Esophagus (tissue), 2 donors: ENCODE measurements at regions not wholly inside any gene's neighbourhood (a gene's known extent, or its start where the extent isn't known, plus 50 kb on each side); places are given as distances from the start of the nearest gene placed in this dataset.
A peak's percentile ranks its signal among the peaks of the same experiment; 100 is the strongest.

ENCODE experiments used
- H3K27ac ChIP-seq, 2 donors: one replicate each; pipeline ENCODE4 v1.5.1; 2013; ENCODE audit warnings: low read depth in 2 of 2, mild to moderate bottlenecking in 2 of 2, inconsistent platforms in 1 of 2, low read length in 1 of 2, moderate library complexity in 1 of 2
- H3K27me3 ChIP-seq, 2 donors: one replicate each; pipeline ENCODE4 v1.6.1; 2013; ENCODE audit warnings: low read length in 2 of 2, control low read depth in 1 of 2, mild to moderate bottlenecking in 1 of 2; ENCODE audit not compliant: insufficient read depth in 2 of 2, control insufficient read depth in 1 of 2
- H3K36me3 ChIP-seq, 2 donors: one replicate each; pipeline ENCODE4 v1.6.1; 2013; ENCODE audit warnings: low read length in 1 of 2; ENCODE audit not compliant: control insufficient read depth in 2 of 2, insufficient read depth in 2 of 2
- H3K4me1 ChIP-seq, 2 donors: one replicate each; pipeline ENCODE4 v1.6.1; 2013; ENCODE audit warnings: low read length in 1 of 2; ENCODE audit not compliant: control insufficient read depth in 2 of 2, insufficient read depth in 2 of 2
- H3K4me3 ChIP-seq, 2 donors: one replicate each; pipeline ENCODE4 v1.5.1; 2013; ENCODE audit warnings: low read length in 2 of 2, mild to moderate bottlenecking in 2 of 2, low read depth in 1 of 2, moderate library complexity in 1 of 2
- H3K9me3 ChIP-seq, 2 donors: one replicate each; pipeline ENCODE4 v1.6.1; 2013; ENCODE audit warnings: mild to moderate bottlenecking in 2 of 2, low read depth in 1 of 2, low read length in 1 of 2, moderate library complexity in 1 of 2; ENCODE audit not compliant: control insufficient read depth in 2 of 2, insufficient read depth in 1 of 2
- WGBS, 2 donors: extraction: QIAGEN DNeasy Blood & Tissue Kit; methylation state at CpG; one replicate each; pipeline ENCODE4 v1.1.7; 2013; 5-methylcytosine and 5-hydroxymethylcytosine counted together
- donor health status: healthy with polysubstance abuse.
- donor health status: Bipolar disorder and iron deficiency.

DNA sequence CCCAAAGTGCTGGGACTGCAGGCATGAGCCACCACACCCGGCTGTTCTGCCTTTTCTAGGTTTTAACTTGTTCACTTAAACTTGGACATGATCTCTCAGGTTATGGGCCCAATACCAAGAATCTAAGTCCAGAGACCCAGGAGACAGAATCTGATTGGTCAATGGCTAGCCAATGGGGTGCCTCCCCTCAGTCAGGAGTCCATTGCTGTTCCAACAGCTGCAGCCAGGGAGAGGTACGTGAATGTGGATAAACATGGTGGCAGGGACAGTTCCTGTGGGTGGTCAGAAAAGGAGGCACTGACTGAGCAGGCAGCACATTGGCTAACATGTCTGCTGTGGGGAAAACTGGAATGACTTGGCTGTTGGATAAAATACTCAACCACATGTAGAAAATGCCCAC, 140.3 kb downstream of the RPLP1 start:
- 67 to 72% methylated on average over 2 of the region's 2 CpGs for WGBS, 2 donors
- Histone ChIP-seq H3K4me1 (peaks cover 3 to 18% of the 10 kb centered on the region in 2 donors), H3K27ac (no peak overlapping the region)

GRCh38 chr15:69593488-69593887, 140.9 kb downstream of the RPLP1 start:
- Histone ChIP-seq H3K36me3 (no peaks in the 10 kb centered on the region), H3K27ac (no peak overlapping the region), H3K4me3 (no peak overlapping the region), H3K9me3 (no peaks in the 10 kb centered on the region), H3K27me3 (no peaks in the 10 kb centered on the region), H3K4me1 (peaks cover 3 to 18% of the 10 kb centered on the region in 2 donors)
- 56 to 57% methylated on average over 7 of the region's 7 CpGs for WGBS, 2 donors

More for the DNA sequence above, 140.3 kb downstream of the RPLP1 start:
- H3K36me3 ChIP-seq = no peaks in the 10 kb centered on the region
- H3K9me3 ChIP-seq = no peaks in the 10 kb centered on the region
- H3K27me3 ChIP-seq = no peaks in the 10 kb centered on the region
- no peak overlapping the region for H3K4me3 ChIP-seq

DNA sequence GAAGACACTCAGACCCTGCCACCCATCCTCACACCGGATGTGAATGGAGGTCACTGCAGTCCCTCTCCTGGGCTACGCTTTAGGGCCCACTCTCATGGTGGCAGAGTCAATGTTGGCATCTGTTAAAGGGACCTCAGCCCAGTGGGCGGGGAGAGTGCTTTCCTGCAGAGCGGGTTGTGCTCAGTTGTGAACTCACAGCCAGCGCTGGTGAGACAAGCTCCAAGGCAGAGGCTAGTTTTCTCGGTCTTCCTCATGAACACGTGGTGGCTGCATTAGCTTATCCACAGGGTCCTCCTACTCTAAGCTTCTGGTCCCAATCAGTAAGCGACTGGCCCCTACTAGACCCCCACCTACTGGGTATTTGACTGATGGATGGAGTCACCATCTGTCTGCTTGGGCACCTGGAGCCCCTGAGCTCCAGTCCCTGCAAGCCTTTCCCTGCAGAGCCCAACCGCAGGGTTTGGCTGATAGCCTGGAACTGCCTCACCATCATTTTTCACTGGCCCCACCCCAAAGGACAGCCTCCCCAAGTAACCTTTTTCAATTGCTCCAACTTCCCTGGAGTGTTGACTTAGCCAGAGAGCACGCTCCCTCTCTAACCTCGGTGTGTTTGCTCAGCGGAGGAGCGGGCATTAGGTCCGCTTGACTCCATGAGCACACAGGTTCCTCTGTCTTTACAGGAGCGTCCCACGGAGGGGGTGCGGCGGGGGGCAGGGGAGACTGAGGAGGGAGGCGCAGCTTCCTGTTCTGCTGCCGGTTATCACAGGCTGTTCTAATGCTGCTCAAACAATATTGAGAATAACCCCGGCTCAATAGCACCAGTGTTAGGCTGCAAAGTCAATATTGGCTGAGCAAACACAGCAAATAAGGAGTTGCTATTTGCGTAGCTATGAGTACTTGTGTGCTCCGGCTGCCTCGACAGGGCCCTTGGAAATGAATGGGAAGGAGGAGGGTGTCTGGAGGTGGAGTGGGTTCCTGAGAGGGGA, 141.7 kb downstream of the RPLP1 start:
- 15 to 17% methylated on average over 24 of the region's 24 CpGs for WGBS, 2 donors
- H3K36me3 ChIP-seq = no peaks in the 10 kb centered on the region
- H3K27ac ChIP-seq = peak overlapping the region; percentile 35 to 37
- no peaks in the 10 kb centered on the region for H3K27me3 ChIP-seq
- no peak overlapping the region for H3K4me3 ChIP-seq
- no peaks in the 10 kb centered on the region for H3K9me3 ChIP-seq
- peaks cover 3 to 18% of the 10 kb centered on the region in 2 donors for H3K4me1 ChIP-seq

GRCh38 chr15:69595009-69595791, 142.6 kb downstream of the RPLP1 start:
- Histone ChIP-seq H3K27ac (peak overlapping the region in 1 of 2 donors; percentile 61), H3K9me3 (no peaks in the 10 kb centered on the region)

GRCh38 chr15:69597061-69597592, 144.5 kb downstream of the RPLP1 start:
- H3K27me3 ChIP-seq = no peaks in the 10 kb centered on the region
- no peak overlapping the region for H3K4me3 ChIP-seq
- H3K4me1 ChIP-seq = peaks cover 3 to 18% of the 10 kb centered on the region in 2 donors
- no peak overlapping the region for H3K27ac ChIP-seq
- no peaks in the 10 kb centered on the region for H3K36me3 ChIP-seq
- WGBS, 2 donors = 94 to 98% methylated on average over 4 of the region's 4 CpGs
- H3K9me3 ChIP-seq = no peaks in the 10 kb centered on the region

More at GRCh38 chr15:69595009-69595791, 142.6 kb downstream of the RPLP1 start:
- H3K4me1 ChIP-seq = peaks cover 3 to 18% of the 10 kb centered on the region in 2 donors
- no peaks in the 10 kb centered on the region for H3K27me3 ChIP-seq
- 22 to 26% methylated on average over 10 of the region's 10 CpGs for whole genome bisulfite sequencing, 2 donors
- H3K36me3 ChIP-seq = no peaks in the 10 kb centered on the region
- H3K4me3 ChIP-seq = no peak overlapping the region

- WGBS, 2 donors = 89 to 90% methylated on average over 5 of the region's 5 CpGs
- H3K4me3 ChIP-seq = no peak overlapping the region
- H3K36me3 ChIP-seq = no peaks in the 10 kb centered on the region
- H3K9me3 ChIP-seq = no peaks in the 10 kb centered on the region
- peaks cover 3 to 12% of the 10 kb centered on the region in 2 donors for H3K4me1 ChIP-seq
- no peaks in the 10 kb centered on the region for H3K27me3 ChIP-seq
- no peak overlapping the region for H3K27ac ChIP-seq
Measured at GRCh38 chr15:69599271-69599670, 146.7 kb downstream of the RPLP1 start.

DNA sequence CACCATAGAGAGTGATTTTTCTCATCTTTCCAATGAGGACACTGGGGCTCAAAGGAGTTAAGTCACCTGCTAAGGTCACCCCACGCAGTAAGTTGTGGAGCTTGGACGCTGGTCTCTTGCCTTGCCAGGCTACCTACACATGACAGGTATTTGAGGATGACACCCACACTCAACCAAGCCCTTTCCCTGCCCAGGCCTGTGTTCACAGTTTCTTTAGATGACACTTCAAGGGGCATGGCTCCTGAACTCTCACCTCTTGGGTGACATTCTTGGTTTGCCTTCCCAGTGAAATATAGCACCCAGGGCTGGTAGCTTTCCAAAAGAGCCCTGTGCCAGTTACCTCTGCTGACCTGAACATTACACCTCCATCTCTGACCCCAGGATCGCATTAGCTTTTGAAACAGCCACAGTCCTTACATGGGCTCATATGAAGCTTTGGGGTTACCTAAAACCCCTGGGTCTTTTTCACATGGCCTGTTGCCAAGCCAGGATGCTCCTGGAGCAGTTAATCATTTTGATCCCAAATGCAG, 148.0 kb downstream of the RPLP1 start:
- H3K27ac ChIP-seq = no peak overlapping the region
- H3K4me1 ChIP-seq = peaks cover 1 to 4% of the 10 kb centered on the region in 2 donors
- no peaks in the 10 kb centered on the region for H3K27me3 ChIP-seq
- no peaks in the 10 kb centered on the region for H3K9me3 ChIP-seq
- 83 to 92% methylated on average over 3 of the region's 3 CpGs for WGBS, 2 donors
- H3K36me3 ChIP-seq = no peaks in the 10 kb centered on the region
- no peak overlapping the region for H3K4me3 ChIP-seq

DNA sequence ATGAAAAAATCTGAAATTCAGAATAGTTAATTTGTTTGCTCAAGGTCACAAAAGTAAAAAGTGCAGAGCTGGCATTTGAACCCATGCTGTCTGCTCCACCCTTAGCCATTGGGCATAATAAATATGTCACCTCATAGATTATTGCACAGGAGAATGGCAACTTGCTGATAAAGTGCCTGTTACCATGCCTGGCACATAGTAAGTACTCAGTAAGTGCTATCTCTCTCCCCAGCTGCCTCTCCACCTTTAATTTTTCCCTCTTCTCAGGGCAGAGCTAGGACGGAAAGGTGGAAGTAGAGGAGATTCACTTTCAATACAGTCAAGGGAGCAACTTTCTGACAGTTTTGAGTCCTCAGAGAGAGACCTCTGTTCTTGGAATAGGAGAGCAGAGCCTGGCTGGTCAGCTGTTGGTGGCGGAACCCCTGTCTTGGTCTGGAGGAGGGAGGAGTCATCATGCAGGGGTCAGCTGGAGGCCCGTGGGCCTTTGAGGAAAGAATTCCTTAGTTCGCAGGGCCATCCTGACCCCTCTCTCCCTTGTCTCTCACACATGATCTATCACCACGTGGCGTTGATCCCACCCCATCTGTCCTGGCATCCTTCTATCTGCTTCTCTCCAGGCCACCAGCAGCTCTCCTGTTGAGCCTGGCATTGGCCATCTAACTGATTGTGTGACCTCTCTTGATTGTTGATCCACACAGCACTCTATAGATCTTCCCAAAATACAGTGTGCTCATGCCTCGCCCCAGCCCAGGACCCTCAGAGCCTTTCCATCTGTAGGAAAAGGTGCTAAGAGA, 149.3 kb downstream of the RPLP1 start:
- Histone ChIP-seq H3K9me3 (no peaks in the 10 kb centered on the region), H3K36me3 (no peaks in the 10 kb centered on the region), H3K4me3 (no peak overlapping the region), H3K27ac (no peak overlapping the region), H3K27me3 (no peaks in the 10 kb centered on the region), H3K4me1 (no peaks in the 10 kb centered on the region)
- 88 to 91% methylated on average over 7 of the region's 7 CpGs for WGBS, 2 donors
